Muscle of leg (tissue), 3 donors: ENCODE measurements at regions not wholly inside any gene's neighbourhood (a gene's known extent, or its start where the extent isn't known, plus 50 kb on each side); places are given as distances from the start of the nearest gene placed in this dataset.

ENCODE experiments used
- DNase-seq: peaks from one replicate; pipeline ENCODE4 v3.0.0; 2013
- H3K27ac ChIP-seq: one replicate; pipeline ENCODE4 v1.5.1; 2013; ENCODE audit warnings: mild to moderate bottlenecking, low read length, control low read depth
- H3K27me3 ChIP-seq: one replicate; pipeline ENCODE4 v1.6.1; 2013; ENCODE audit warnings: low read length; ENCODE audit not compliant: control insufficient read depth, insufficient read depth
- H3K36me3 ChIP-seq: one replicate; pipeline ENCODE4 v1.6.1; 2013; ENCODE audit warnings: low read length; ENCODE audit not compliant: control insufficient read depth, insufficient read depth
- H3K4me1 ChIP-seq: one replicate; pipeline ENCODE4 v1.6.1; 2013; ENCODE audit warnings: low read length; ENCODE audit not compliant: control insufficient read depth, insufficient read depth
- H3K4me3 ChIP-seq: one replicate; pipeline ENCODE4 v1.5.1; 2013; ENCODE audit warnings: low read length, control low read depth
- H3K9me3 ChIP-seq: replicated peaks from 2 replicates; pipeline ENCODE4 v1.6.1; 2013; ENCODE audit warnings: low read depth, low read length; ENCODE audit not compliant: control insufficient read depth
- WGBS: methylation state at CpG from one replicate; pipeline ENCODE4 v1.1.5; 2013; ENCODE audit warnings: missing lambda C conversion rate; ENCODE audit not compliant: insufficient coverage; 5-methylcytosine and 5-hydroxymethylcytosine counted together

DNA sequence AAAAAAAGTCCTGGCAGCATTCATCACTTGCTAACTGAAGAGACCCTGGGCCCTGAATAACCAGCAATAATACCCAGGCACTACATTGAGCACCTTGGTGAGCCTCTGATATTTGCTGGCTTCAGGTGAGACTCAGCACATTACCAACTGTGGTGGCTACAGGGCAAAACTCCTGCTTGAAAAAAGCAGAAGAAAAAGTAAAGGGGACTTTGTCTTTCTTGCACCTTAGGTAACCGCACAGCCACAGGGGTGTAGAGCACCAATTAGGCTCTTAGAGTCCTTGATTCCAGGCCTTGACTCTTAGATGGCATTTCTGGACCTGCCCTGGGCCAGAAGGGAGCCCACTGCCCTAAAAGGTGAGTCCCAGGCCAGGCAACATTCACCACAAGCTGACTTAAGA is 269.5 kb downstream of the AUH start:
- peaks cover 2% of the 10 kb centered on the region for H3K4me1 ChIP-seq
- no peak for DNase-seq
- no peaks in the 10 kb centered on the region for H3K27me3 ChIP-seq
- H3K36me3 ChIP-seq, result no peaks in the 10 kb centered on the region
- no CpG with 5 or more reads among the region's 1 CpG for WGBS
- no peak overlapping the region for H3K27ac ChIP-seq
- peaks cover 10% of the 10 kb centered on the region for H3K9me3 ChIP-seq
- H3K4me3 ChIP-seq, result no peak overlapping the region

DNA sequence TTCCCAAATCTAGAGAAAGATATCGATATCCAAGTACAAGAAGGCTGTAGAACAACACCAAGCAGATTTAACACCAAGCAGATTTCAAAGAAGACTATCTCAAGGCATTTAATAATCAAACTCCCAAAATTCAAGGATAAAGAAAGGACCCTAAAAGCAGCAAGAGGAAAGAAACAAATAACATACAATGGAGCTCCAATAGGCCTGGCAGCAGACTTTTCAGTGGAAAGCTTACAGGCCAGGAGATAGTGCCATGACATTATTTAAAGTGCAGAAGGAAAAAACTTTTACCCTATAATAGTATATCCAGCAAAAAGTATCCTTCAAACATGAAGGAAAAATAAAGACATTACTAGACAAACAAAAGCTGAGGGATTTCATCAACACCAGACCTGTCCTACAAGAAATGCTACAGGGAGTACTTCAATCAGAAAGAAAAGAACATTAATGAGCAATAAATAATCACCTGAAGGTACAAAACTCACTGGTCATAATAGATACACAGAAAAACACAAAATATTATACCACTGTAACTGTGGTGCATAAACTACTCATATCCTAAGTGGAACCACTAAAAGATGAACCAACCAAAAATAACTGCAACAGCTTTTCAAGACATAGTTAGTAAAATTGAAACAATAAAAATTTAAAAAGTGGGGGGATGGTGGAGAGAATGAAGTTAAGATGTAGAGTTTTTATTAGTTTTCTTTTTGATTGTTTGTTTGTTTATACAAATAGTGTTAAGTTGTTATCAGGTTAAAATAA is 267.2 kb downstream of the AUH start:
- H3K4me1 ChIP-seq, result peaks cover 9% of the 10 kb centered on the region
- H3K9me3 ChIP-seq, result peaks cover 10% of the 10 kb centered on the region
- WGBS, result no CpG with 5 or more reads among the region's 1 CpG
- H3K4me3 ChIP-seq, result no peak overlapping the region
- H3K36me3 ChIP-seq, result no peaks in the 10 kb centered on the region
- no peaks in the 10 kb centered on the region for H3K27me3 ChIP-seq
- no peak for DNase-seq
- H3K27ac ChIP-seq, result no peak overlapping the region

DNA sequence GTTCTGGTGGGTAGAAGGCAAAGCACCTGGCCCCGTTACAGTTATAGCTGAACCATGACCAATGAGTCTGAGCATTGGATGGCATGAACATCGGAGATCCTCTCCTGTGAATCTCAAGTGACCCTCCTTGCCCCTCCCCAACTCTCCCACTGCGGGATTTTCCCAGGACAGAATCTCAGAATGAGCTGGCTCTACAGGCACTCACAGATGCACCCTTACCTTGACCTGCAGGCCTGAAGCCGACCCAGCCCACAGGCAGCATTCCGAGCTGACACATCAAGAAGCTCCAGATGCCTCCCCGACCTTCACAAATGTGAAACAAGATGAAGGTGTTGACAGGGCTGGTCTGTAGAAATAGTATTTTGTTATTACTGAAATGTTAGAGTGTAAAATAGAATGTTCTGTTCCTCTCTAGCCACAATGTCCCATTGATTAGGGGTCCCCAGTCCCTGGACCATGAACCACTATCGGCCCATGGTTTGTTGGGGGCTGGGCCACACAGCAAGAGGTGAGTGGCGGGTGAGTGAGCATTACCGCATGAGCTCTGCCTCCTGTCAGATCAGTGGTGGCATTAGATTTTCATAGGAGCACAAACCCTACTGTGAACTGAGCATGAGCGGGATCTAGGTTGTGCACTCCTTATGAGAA is 263.4 kb downstream of the AUH start:
- Histone ChIP-seq H3K4me1 (peaks cover 29% of the 10 kb centered on the region), H3K27ac (peak overlapping the region; percentile 47), H3K9me3 (peaks cover 10% of the 10 kb centered on the region), H3K36me3 (no peaks in the 10 kb centered on the region), H3K27me3 (no peaks in the 10 kb centered on the region), H3K4me3 (no peak overlapping the region)
- DNase-seq, result no peak
- 89% methylated on average over 5 of the region's 10 CpGs for WGBS

DNA sequence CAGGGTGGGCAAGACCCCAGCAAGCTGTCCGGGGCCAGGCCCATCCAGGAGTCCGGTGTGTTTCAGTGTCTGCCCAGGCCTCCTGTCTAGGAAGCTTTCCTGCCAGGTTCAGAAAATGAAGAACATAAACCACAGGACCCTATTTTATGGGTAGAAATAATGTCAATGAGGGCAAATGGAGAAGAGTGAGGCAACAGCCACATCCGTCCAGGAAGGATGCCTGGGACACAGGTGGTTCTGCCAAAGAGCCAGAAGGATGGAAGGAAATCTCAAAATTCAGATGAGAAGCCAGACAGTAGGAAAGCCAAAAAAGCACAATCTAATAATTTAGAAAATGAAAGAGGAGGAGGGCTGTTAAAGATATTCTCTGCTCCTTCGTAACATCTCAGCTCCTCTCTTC is 262.3 kb downstream of the AUH start:
- no peaks in the 10 kb centered on the region for H3K27me3 ChIP-seq
- H3K4me3 ChIP-seq, result no peak overlapping the region
- peaks cover 29% of the 10 kb centered on the region for H3K4me1 ChIP-seq
- WGBS, result no CpG with 5 or more reads among the region's 4 CpGs
- peak overlapping the region; percentile 83 for H3K27ac ChIP-seq
- no peaks in the 10 kb centered on the region for H3K36me3 ChIP-seq
- H3K9me3 ChIP-seq, result peaks cover 2% of the 10 kb centered on the region
- no peak for DNase-seq

DNA sequence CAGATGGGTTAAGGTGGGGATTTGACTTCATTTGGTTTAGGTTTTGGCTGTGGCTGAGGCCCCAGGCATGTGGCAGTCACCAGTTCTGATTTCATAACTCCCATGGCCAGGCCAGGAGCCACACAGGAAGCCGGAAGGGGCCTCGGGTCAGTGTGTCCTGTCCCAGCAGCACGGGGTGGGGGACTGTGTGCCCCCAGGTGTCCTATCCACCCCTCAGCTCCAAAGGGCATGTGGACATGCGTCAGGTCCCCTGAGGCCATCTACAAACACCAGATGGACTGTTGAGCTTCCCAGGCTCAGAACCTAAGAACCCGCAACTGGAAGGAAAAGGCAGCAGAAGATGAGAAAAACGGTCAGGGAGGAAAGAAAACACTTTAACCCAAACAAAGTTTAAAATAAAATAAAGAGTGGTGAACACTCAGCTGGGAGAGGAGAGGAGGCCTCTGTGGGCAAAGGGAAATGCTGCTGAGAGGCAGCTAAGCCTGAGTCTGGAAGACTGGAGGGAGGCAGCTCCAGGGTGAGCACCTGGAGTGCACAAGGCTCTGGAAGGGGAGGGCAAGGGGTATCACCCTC is 260.8 kb downstream of the AUH start:
- H3K4me3 ChIP-seq, result no peak overlapping the region
- WGBS, result 60% methylated on average over 2 of the region's 6 CpGs

DNA sequence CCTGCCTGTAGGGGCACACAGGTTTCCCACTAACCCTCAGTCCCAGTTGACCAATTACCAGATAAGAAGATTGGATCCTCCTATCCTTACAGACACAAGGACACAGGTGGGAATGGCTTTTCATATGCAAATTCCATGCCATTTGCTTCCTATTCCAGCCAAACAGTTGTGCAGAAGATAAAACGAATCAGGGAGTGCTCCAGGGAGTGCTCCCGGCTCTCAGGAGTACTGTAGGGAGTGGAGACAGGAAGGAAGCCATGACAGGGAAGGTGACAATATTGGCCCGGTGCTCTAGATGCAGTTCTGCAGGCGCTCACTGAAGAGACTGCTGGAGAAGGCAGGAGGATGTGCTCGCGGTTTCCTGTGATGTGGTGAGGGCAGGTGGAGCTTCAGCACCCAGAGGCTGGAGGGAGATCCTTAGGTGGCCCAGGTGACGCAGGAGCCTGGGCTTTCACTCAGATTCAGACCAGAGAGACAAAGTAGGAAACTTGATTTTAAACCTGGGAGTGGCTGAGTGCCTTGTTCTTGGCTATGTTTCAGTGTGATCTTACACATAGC is 260.0 kb downstream of the AUH start:
- H3K36me3 ChIP-seq, result no peaks in the 10 kb centered on the region
- no peak for DNase-seq
- no peaks in the 10 kb centered on the region for H3K9me3 ChIP-seq
- peaks cover 29% of the 10 kb centered on the region for H3K4me1 ChIP-seq
- H3K27ac ChIP-seq, result peak overlapping the region; percentile 66
- no peaks in the 10 kb centered on the region for H3K27me3 ChIP-seq
- no peak overlapping the region for H3K4me3 ChIP-seq
- WGBS, result 57% methylated on average over 7 of the region's 7 CpGs

More for the DNA sequence above, 260.8 kb downstream of the AUH start:
- peak; percentile 14 for DNase-seq
- peak overlapping the region; percentile 66 for H3K27ac ChIP-seq
- H3K9me3 ChIP-seq, result peaks cover 2% of the 10 kb centered on the region
- H3K27me3 ChIP-seq, result no peaks in the 10 kb centered on the region
- H3K4me1 ChIP-seq, result peaks cover 29% of the 10 kb centered on the region
- no peaks in the 10 kb centered on the region for H3K36me3 ChIP-seq

DNA sequence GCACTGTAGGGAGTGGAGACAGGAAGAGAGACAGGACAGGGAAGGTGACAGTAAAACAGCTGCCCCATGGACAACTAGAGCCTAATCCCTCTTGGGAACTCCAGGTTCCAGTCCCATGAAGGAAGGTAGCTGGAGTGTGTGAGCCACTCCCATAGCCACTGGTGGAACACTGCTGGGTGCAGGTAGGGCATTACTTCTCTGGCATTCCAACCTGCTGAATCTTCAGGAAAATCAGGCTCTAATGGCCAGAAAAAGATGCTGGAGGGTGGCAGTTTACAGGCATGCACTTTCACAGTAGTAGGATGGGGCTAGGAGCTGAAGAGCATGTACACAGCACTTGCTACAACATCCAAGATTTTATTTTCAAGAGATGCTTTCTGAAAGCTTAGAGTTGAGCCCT is 259.4 kb downstream of the AUH start:
- Histone ChIP-seq H3K27me3 (no peaks in the 10 kb centered on the region), H3K27ac (no peak overlapping the region)

DNA sequence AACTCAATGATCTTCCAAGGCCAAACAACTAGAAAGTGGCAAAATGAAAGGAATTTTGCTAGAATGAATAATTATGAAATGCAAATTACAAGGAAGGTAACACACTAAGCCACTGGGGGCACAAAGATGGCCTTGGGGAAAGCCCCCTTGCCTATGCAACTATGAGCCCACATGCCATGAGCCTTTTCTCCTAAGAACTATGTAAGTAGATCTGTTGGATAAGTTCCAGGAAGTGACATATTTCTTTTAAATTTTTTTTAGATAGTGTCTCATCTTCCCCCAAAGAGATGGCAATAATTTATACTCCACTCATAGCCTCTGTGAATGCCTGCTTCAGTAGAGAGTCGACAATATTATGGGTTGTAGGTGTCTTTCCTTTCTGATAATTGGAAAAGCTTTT is 257.8 kb downstream of the AUH start:
- DNase-seq, result no peak
- no peak overlapping the region for H3K27ac ChIP-seq
- no peaks in the 10 kb centered on the region for H3K27me3 ChIP-seq
- WGBS, result no CpG with 5 or more reads among the region's 1 CpG
- peaks cover 25% of the 10 kb centered on the region for H3K4me1 ChIP-seq
- H3K9me3 ChIP-seq, result no peaks in the 10 kb centered on the region
- H3K36me3 ChIP-seq, result no peaks in the 10 kb centered on the region
- H3K4me3 ChIP-seq, result no peak overlapping the region

More for the DNA sequence above, 259.4 kb downstream of the AUH start:
- Histone ChIP-seq H3K9me3 (no peaks in the 10 kb centered on the region), H3K4me1 (peaks cover 29% of the 10 kb centered on the region), H3K36me3 (no peaks in the 10 kb centered on the region), H3K4me3 (no peak overlapping the region)
- no peak for DNase-seq

DNA sequence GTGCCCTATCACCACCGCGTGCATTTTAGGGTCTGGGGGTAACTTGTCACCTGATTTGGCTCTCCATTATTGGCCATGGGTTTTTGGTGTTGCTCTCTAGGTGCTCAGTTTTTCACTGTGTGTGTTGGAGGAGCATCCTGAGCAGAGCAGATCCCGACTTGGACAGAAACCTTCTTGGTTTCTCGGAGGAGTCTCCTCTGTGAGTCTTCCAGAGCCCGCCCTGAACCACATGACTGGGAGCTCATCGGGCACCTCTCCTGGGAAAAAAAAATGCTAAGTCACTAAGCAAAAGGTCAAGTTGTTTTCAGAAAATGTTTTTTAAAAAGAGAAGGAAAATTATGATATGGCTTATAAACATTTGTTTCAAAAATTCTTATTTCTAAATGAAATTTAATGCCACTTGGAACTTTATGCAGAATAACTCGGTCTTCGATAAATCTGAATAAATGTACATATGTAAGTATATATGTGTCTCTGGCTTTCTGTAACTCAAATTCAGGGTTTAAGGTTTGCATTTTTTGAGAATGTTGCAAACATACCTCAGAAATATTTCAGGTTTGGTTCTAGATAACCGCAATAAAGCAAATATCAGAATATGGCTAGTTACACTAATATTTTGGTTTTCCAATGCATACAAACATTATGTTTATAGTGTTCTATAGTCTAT is 255.2 kb downstream of the AUH start:
- WGBS, result 82% methylated on average over 2 of the region's 9 CpGs
- Histone ChIP-seq H3K36me3 (no peaks in the 10 kb centered on the region), H3K27ac (no peak overlapping the region), H3K4me3 (no peak overlapping the region), H3K4me1 (peaks cover 5% of the 10 kb centered on the region), H3K9me3 (peaks cover 5% of the 10 kb centered on the region), H3K27me3 (no peaks in the 10 kb centered on the region)
- DNase-seq, result no peak

DNA sequence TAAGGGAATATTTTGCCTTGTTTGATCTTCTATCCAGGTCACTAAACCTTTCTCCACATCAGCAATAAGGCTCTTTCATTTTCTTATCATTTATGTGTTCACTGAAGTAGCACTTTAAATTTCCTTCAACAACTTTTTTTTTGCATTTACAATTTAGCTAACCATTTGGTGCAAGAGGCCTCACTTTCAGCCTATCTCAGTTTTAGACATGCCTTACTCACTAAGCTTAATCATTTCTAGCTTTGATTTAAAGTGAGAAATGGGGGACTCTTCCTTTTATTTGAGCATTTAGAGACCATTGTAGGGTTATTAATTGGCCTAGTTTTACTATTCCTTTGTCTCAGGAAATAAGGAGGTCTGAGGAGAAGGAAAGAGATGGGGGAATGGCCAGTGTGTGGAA is 250.5 kb downstream of the AUH start:
- H3K9me3 ChIP-seq, result peaks cover 5% of the 10 kb centered on the region
- H3K27me3 ChIP-seq, result no peaks in the 10 kb centered on the region
- no peaks in the 10 kb centered on the region for H3K36me3 ChIP-seq
- peaks cover 4% of the 10 kb centered on the region for H3K4me1 ChIP-seq
- H3K4me3 ChIP-seq, result no peak overlapping the region
- no peak for DNase-seq
- H3K27ac ChIP-seq, result no peak overlapping the region
